NCI-H345 treated with DMSO at 0.1 percent for 48 hours (cell line): ENCODE measurements at regions not wholly inside any gene's neighbourhood (a gene's known extent, or its start where the extent isn't known, plus 50 kb on each side); places are given as distances from the start of the nearest gene placed in this dataset.

Source experiments
- DNase-seq: peaks from one replicate; lab custom pipeline; 2025; ENCODE audit not compliant: unreplicated experiment; lab: John Stamatoyannopoulos, UW

DNA sequence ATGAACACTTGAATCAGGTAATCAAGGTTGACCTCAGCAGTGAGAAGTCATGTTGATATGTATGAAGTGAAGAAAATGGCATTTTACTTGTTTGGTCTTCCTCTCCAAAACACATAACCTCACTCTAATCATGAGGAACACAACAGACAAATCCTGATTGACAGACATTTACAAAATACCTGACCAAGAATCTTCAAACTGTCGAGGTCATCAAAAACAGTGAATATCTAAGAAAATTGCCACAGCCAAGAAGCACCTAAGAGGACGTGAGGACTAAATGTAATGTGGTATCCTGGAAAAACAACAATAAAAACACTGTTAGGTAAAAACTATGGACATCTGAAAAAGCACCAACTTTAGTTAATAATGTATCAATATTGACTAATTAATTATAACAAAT lies 129.5 kb upstream of the MAGEB18 start:
- no peak for DNase-seq

GRCh38 chrX:26019386-26019785 lies 118.8 kb upstream of the MAGEB18 start:
- DNase-seq: no peak

- DNase-seq: no peak
These were observed 112.0 kb upstream of the MAGEB18 start for GRCh38 chrX:26026179-26026578.

GRCh38 chrX:26032111-26032912 lies 105.8 kb upstream of the MAGEB18 start:
- no peak for DNase-seq

GRCh38 chrX:26037367-26037766 lies 100.8 kb upstream of the MAGEB18 start:
- DNase-seq: no peak

- no peak for DNase-seq
These were observed 88.0 kb upstream of the MAGEB18 start for GRCh38 chrX:26050099-26050498.

DNA sequence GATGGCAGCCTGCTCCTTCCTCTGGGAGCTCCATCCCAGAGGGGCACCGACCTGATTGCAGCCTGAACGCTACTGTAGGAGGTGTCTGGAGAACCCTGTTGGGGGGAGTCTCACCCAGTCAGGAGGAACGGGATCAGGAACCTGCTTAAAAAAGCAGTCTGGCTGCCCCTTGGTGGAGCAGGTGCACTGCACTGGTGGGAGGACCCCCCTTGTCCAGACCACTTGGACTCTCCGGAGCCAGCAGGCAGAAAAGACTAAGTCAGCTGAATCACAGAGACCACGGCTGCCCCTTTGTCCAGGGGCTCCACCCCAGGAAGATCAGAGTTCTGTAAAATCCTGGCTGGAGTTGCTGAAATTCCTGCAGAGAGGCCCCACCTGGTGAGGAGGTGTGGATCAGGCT lies 67.3 kb upstream of the MAGEB18 start:
- DNase-seq: no peak

DNA sequence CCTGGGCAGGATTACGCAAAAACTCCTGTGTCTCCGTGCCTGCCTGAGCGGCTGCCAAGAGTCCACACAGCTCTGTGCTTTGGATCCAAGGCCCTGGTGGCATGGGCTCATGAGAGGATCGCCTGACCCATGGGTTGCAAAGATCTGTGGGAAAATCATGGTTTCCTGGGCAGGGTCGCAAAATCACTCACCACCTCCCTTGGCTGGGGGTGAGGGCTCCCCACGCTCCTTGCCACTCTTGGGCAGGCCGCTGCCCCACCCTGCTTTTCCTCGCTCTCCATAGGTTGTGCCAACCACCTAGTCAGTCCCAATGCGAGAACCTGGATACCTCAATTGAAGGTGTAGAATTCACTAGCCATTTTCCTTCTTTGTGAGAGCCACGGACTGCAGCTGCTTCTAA lies 66.5 kb upstream of the MAGEB18 start:
- no peak for DNase-seq

- DNase-seq: no peak
These were observed 55.0 kb upstream of the MAGEB18 start for GRCh38 chrX:26083093-26083492.
